IMR-90 (cell line): ENCODE measurements at regions not wholly inside any gene's neighbourhood (a gene's known extent, or its start where the extent isn't known, plus 50 kb on each side); places are given as distances from the start of the nearest gene placed in this dataset.

Experiments
- CEBPB ChIP-seq: IDR thresholded peaks from 2 replicates; pipeline ENCODE4 v1.6.1; 2012; ENCODE audit warnings: low read depth, low read length, improper control_type of control experiment
- MXI1 ChIP-seq: IDR thresholded peaks from 2 replicates; pipeline ENCODE4 v1.6.1; 2012; ENCODE audit warnings: low read depth, mild to moderate bottlenecking, low read length, moderate library complexity, borderline replicate concordance
- RCOR1 ChIP-seq: IDR thresholded peaks from 2 replicates; pipeline ENCODE4 v1.6.1; 2012; ENCODE audit warnings: mild to moderate bottlenecking, low read length, improper control_type of control experiment; ENCODE audit not compliant: insufficient replicate concordance
- SMC3 ChIP-seq: fragments of 150-350 bp; IDR thresholded peaks from 2 replicates; pipeline ENCODE4 v1.6.1; 2016; ENCODE audit warnings: low read depth, mild to moderate bottlenecking, antibody characterized with exemption, low read length, moderate library complexity
- TF ChIP-seq, protein P1 (sequence below): conservative IDR thresholded peaks from 2 replicates; pipeline ENCODE4 v1.5.1; 2012; ENCODE audit warnings: mild to moderate bottlenecking, low read depth, low read length, improper control_type of control experiment

DNA sequence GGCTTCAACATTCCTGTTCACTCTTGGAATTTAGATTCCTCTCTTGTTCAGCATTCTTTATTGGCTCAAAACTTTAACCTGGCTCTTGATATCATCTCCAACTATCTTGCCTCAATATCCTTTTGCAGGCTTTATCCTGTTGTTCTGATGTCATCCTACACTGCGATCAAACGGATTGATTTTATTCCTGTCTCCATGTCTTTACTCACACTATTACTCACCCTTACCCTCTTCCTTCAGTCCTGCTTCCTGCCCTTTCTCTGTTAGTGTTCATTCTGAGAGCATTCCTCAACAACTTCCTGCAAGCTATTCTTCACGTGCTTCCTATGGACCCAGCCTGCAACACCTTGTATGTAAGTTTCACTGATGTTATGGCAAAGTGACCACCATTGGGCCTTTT is 264.7 kb downstream of the RNF152 start:
- TF ChIP-seq, protein P1, sequence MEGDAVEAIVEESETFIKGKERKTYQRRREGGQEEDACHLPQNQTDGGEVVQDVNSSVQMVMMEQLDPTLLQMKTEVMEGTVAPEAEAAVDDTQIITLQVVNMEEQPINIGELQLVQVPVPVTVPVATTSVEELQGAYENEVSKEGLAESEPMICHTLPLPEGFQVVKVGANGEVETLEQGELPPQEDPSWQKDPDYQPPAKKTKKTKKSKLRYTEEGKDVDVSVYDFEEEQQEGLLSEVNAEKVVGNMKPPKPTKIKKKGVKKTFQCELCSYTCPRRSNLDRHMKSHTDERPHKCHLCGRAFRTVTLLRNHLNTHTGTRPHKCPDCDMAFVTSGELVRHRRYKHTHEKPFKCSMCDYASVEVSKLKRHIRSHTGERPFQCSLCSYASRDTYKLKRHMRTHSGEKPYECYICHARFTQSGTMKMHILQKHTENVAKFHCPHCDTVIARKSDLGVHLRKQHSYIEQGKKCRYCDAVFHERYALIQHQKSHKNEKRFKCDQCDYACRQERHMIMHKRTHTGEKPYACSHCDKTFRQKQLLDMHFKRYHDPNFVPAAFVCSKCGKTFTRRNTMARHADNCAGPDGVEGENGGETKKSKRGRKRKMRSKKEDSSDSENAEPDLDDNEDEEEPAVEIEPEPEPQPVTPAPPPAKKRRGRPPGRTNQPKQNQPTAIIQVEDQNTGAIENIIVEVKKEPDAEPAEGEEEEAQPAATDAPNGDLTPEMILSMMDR = no peak
- TF ChIP-seq SMC3 (no peak), CEBPB (no peak), RCOR1 (no peak), MXI1 (no peak)
